Nephron (organoid): ENCODE measurements at regions not wholly inside any gene's neighbourhood (a gene's known extent, or its start where the extent isn't known, plus 50 kb on each side); places are given as distances from the start of the nearest gene placed in this dataset.

Experiments used
- H3K27ac Mint-ChIP-seq, 3 experiments: 2 replicates each; pipeline ENCODE4 v1.8.0; 2020; ENCODE audit warnings: mixed read lengths in 3 of 3, mild to moderate bottlenecking in 2 of 3, moderate library complexity in 1 of 3
- H3K27me3 Mint-ChIP-seq: 2 replicates; pipeline ENCODE4 v1.8.0; 2021; ENCODE audit warnings: low read depth, mild to moderate bottlenecking, moderate library complexity, mixed read lengths
- H3K36me3 Mint-ChIP-seq: 2 replicates; pipeline ENCODE4 v1.8.0; 2020; ENCODE audit warnings: low read depth, mixed read lengths
- H3K4me1 Mint-ChIP-seq: 2 replicates; pipeline ENCODE4 v1.8.0; 2020; ENCODE audit warnings: mixed read lengths
- H3K4me3 Mint-ChIP-seq, 3 experiments: 2 replicates each; pipeline ENCODE4 v1.8.0; 2020; ENCODE audit warnings: mild to moderate bottlenecking in 3 of 3, mixed read lengths in 3 of 3, moderate library complexity in 2 of 3
- H3K9me3 Mint-ChIP-seq: 2 replicates; pipeline ENCODE4 v1.8.0; 2020; ENCODE audit warnings: mixed read lengths
- TF ChIP-seq, protein P1 (sequence below), 3 experiments: fragments of 200-600 bp; sonication (generic); IDR thresholded peaks; one replicate each; pipeline ENCODE4 v1.5.0; 2021; ENCODE audit warnings: antibody characterized with exemption in 3 of 3; ENCODE audit not compliant: unreplicated experiment in 3 of 3

DNA sequence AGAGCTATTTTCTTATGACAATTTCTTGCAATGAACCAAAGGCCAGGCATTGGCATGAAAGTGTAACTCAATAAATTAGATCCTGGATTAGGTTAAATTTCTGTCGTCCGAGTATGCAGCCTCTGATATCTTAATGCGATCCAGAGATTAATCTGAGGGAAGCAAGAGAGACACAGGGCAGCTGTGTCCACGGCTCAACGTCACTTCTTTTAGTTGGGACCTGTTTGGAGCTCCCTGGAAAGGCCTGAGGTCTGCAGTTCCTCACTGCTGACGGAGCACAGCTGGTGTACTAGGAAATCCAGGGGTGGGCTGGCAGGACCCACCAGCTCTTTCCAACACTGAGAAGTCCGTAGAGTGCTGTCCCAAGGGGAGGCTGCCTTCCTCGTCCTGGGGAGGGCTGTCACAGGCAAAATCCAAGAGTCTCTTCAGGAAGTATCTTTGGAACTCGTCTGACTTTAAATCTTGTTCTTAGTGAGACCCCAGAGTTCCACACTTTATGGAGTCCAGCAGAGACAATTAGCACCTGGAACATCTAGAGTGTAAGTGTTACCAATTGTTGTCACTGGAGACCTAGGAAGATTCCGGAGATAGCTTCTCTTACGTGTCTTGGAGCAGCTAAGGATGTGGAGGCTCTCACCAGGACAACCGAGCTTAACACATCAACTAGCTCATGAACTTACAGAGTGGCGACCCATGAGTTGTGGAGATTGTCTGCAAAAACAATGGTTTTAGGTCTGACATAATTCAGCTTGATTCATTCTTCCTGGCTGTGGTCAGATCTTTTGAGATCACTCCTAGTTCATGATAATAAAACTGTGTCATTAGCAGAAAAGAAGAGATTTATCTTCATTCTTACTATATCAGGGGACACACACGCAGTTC, 173.7 kb downstream of the ACKR3 start:
- H3K27me3 Mint-ChIP-seq: peaks cover 14% of the 10 kb centered on the region
- H3K4me3 Mint-ChIP-seq: peak overlapping the region in 1 of 3 experiments; percentile 20
- H3K36me3 Mint-ChIP-seq: no peaks in the 10 kb centered on the region
- peak overlapping the region; percentile 82 to 96 (median 95) for H3K27ac Mint-ChIP-seq
- TF ChIP-seq, protein P1, sequence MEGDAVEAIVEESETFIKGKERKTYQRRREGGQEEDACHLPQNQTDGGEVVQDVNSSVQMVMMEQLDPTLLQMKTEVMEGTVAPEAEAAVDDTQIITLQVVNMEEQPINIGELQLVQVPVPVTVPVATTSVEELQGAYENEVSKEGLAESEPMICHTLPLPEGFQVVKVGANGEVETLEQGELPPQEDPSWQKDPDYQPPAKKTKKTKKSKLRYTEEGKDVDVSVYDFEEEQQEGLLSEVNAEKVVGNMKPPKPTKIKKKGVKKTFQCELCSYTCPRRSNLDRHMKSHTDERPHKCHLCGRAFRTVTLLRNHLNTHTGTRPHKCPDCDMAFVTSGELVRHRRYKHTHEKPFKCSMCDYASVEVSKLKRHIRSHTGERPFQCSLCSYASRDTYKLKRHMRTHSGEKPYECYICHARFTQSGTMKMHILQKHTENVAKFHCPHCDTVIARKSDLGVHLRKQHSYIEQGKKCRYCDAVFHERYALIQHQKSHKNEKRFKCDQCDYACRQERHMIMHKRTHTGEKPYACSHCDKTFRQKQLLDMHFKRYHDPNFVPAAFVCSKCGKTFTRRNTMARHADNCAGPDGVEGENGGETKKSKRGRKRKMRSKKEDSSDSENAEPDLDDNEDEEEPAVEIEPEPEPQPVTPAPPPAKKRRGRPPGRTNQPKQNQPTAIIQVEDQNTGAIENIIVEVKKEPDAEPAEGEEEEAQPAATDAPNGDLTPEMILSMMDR (IDR thresholded peaks at IDR 0.05; ENCODE audit: unreplicated experiment in 3 of 3): no peak
- peaks cover 65% of the 10 kb centered on the region for H3K4me1 Mint-ChIP-seq
- no peaks in the 10 kb centered on the region for H3K9me3 Mint-ChIP-seq

DNA sequence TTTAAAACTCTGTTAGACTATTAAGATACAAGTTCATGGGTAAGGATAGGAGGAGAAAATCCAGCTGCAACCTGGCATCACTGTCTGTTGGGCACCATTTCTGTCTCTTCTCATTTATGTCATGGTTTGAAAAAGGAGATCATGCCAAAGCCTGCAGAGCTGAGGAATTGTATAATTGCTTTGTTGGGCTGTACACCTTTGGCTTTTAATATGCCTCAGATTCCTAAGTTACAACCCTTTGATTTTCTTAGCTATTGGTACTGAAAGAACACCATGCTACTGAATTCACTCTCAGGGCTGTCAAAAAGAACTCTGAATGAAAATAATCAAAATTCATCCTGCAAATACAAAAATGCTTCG, 174.3 kb downstream of the ACKR3 start:
- H3K4me3 Mint-ChIP-seq: peak overlapping the region in 1 of 3 experiments; percentile 20
- peak overlapping the region; percentile 82 to 96 (median 95) for H3K27ac Mint-ChIP-seq
- H3K9me3 Mint-ChIP-seq: no peaks in the 10 kb centered on the region
- no peaks in the 10 kb centered on the region for H3K36me3 Mint-ChIP-seq
- TF ChIP-seq, protein P1 (IDR thresholded peaks at IDR 0.05; ENCODE audit: unreplicated experiment in 3 of 3): no peak
- peaks cover 15% of the 10 kb centered on the region for H3K27me3 Mint-ChIP-seq
- peaks cover 71% of the 10 kb centered on the region for H3K4me1 Mint-ChIP-seq

DNA sequence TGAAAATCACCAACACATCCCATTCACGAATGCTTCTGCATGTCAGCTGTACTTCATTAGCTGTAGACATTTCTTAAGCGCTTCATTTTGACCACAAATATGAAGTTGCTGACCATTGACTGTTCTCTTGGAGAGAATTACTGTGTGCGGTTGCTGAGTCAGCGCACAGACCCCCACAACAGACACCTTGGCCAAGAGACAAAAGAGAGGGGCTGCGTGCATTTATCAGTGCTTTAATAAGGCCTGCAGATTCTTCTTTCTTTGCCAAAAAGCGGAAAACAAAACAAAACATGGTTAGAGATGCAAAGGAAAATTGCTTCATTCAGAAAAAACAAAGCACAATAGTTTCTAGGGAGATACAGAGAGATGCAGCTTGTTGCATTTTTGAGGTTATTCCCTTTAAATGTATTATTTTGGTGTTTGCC, 174.7 kb downstream of the ACKR3 start:
- Mint-ChIP-seq H3K4me3 (peak overlapping the region in 2 of 3 experiments; percentile 8 to 26), H3K4me1 (peaks cover 75% of the 10 kb centered on the region), H3K27me3 (peaks cover 18% of the 10 kb centered on the region), H3K9me3 (no peaks in the 10 kb centered on the region), H3K36me3 (no peaks in the 10 kb centered on the region), H3K27ac (peak overlapping the region; percentile 82 to 96 (median 95))
- TF ChIP-seq, protein P1 (IDR thresholded peaks at IDR 0.05; ENCODE audit: unreplicated experiment in 3 of 3): no peak

DNA sequence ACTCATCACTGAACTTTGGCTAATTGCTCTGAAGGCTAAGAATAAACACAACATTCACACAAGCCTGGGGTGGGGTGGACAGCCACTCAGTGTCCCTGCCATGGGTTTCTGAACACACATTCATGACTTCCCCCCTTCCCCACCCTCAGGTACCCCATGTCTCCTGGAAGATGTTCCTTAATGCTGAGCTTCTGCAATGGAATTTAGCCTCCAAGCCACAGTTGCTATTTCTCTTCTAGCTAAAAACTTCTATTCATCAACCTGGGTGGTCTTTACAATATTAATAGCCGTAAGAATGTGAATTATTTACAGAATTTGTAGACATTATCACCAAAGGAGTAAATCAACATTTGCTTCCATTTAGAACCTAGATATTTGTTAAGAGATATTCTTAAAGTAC, 175.1 kb downstream of the ACKR3 start:
- Mint-ChIP-seq H3K9me3 (no peaks in the 10 kb centered on the region), H3K27me3 (peaks cover 21% of the 10 kb centered on the region), H3K27ac (peak overlapping the region; percentile 82 to 96 (median 95)), H3K4me3 (peak overlapping the region in 1 of 3 experiments; percentile 62), H3K4me1 (peaks cover 79% of the 10 kb centered on the region), H3K36me3 (no peaks in the 10 kb centered on the region)
- TF ChIP-seq, protein P1 (IDR thresholded peaks at IDR 0.05; ENCODE audit: unreplicated experiment in 3 of 3): no peak

DNA sequence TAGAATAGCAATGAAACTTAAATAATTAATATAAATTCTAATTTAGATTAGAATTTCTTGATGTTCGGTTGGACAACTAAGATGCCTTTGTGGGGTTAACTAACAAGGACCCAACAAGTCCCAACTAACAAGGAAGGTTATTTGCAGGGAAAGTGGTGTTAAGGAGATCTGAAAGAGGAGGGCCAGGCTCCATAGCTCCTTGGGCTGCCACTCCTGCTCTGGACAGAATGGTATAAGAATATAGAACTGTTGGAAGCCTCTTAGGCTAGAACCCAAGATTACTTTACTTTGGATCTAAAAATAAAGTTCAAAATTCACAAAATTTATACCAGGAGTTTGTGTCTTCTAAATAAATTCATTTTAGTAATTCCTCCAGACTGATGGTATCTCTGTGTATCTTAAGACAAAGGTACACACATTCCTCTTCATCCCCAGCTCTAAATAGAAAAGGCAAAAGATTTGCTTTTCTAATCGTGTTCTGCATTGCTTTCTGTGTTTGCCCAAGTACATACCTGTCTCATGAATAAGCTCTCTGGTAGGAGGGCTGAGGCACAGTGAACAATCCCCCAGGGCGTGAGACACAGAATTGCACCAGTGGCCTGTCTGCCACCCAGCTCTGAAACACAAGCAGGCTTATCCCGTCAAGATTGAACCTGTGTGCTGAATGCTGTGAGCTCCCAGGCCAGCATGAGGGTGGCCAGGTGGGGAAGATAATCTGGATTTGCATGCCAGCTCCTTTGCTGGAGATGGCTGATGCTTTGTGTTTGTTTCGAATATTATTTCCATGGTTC, 176.0 kb downstream of the ACKR3 start:
- H3K27ac Mint-ChIP-seq: peak overlapping the region; percentile 82 to 96 (median 95)
- H3K4me3 Mint-ChIP-seq: no peak overlapping the region
- no peaks in the 10 kb centered on the region for H3K9me3 Mint-ChIP-seq
- peaks cover 74% of the 10 kb centered on the region for H3K4me1 Mint-ChIP-seq
- peaks cover 20% of the 10 kb centered on the region for H3K27me3 Mint-ChIP-seq
- TF ChIP-seq, protein P1 (IDR thresholded peaks at IDR 0.05; ENCODE audit: unreplicated experiment in 3 of 3): no peak
- H3K36me3 Mint-ChIP-seq: no peaks in the 10 kb centered on the region
